PC-3 (cell line): ENCODE measurements at regions not wholly inside any gene's neighbourhood (a gene's known extent, or its start where the extent isn't known, plus 50 kb on each side); places are given as distances from the start of the nearest gene placed in this dataset.

ENCODE experiments used
- ATAC-seq: fragments of 200-7000 bp; cut with Tn5 transposase; 2 replicates; pipeline ENCODE4 v1.9.1; 2020; ENCODE audit warnings: mild to moderate bottlenecking, moderate library complexity
- BruUV-seq: library from RNA; stranded (reverse); fragments of 400-500 nt; replicated peaks from 2 replicates; lab custom pipeline; 2021; lab: Mats Ljungman, UMichigan
- CTCF ChIA-PET: fragments of 300-600 bp; sonication (Branson Sonifier 250); formaldehyde crosslinking; loops from one replicate; lab custom pipeline; 2022; ENCODE audit warnings: antibody characterized with exemption; lab: Charles Lee
- POLR2A ChIA-PET: fragments of 300-600 bp; sonication (Branson Sonifier 250); formaldehyde crosslinking; loops from one replicate; lab custom pipeline; 2022; ENCODE audit warnings: antibody characterized with exemption; ENCODE audit not compliant: unreplicated experiment; lab: Charles Lee
- DNase-seq: peaks from one replicate; pipeline ENCODE4 v3.0.0-alpha.2; 2015
- H2AFZ ChIP-seq: fragments of 300-600 bp; sonication (generic); 2 replicates; pipeline ENCODE4 v1.6.0; 2016; ENCODE audit warnings: antibody characterized with exemption, low read length
- H3F3A ChIP-seq: fragments of 300-600 bp; sonication (generic); one replicate; pipeline ENCODE4 v1.6.0; 2017; ENCODE audit warnings: antibody characterized with exemption, low read length, control low read depth, mild to moderate bottlenecking; ENCODE audit not compliant: unreplicated experiment
- H3K27ac ChIP-seq: fragments of 300-600 bp; sonication (generic); 2 replicates; pipeline ENCODE4 v1.5.1; 2016; ENCODE audit warnings: mild to moderate bottlenecking, low read length
- H3K27me3 ChIP-seq: fragments of 300-600 bp; sonication (generic); 2 replicates; pipeline ENCODE4 v1.6.1; 2016; ENCODE audit warnings: low read length, mixed read lengths
- H3K36me3 ChIP-seq: fragments of 300-600 bp; sonication (generic); 2 replicates; pipeline ENCODE4 v1.6.1; 2016; ENCODE audit warnings: low read depth, mixed run types, low read length, mixed read lengths
- H3K4me1 ChIP-seq: fragments of 300-600 bp; sonication (generic); 2 replicates; pipeline ENCODE4 v1.5.1; 2016; ENCODE audit warnings: low read length; ENCODE audit not compliant: insufficient read depth
- H3K4me2 ChIP-seq: fragments of 300-600 bp; sonication (generic); 2 replicates; pipeline ENCODE4 v1.6.0; 2016; ENCODE audit warnings: low read length
- H3K4me3 ChIP-seq: fragments of 300-600 bp; sonication (generic); 2 replicates; pipeline ENCODE4 v1.5.1; 2016; ENCODE audit warnings: mild to moderate bottlenecking, low read length, mixed read lengths
- H3K79me2 ChIP-seq: fragments of 300-600 bp; sonication (generic); 2 replicates; pipeline ENCODE4 v1.6.1; 2017; ENCODE audit warnings: low read length, mixed read lengths
- H3K9ac ChIP-seq: fragments of 300-600 bp; sonication (generic); 2 replicates; pipeline ENCODE4 v1.6.0; 2016; ENCODE audit warnings: mild to moderate bottlenecking, low read length
- H3K9me2 ChIP-seq: fragments of 300-600 bp; sonication (generic); replicated peaks from 2 replicates; pipeline ENCODE4 v1.6.1; 2016; ENCODE audit warnings: mixed run types, low read length, mixed read lengths
- H3K9me3 ChIP-seq: fragments of 300-600 bp; sonication (generic); 2 replicates; pipeline ENCODE4 v1.6.1; 2016; ENCODE audit warnings: low read length, mixed read lengths
- H4K20me1 ChIP-seq: fragments of 300-600 bp; sonication (generic); 2 replicates; pipeline ENCODE4 v1.6.1; 2016; ENCODE audit warnings: low read length, mixed read lengths
- EZH2 ChIP-seq: fragments of 300-600 bp; sonication (generic); IDR thresholded peaks from one replicate; pipeline ENCODE4 v1.6.1; 2017; ENCODE audit warnings: antibody characterized with exemption, mild to moderate bottlenecking, low read length; ENCODE audit not compliant: unreplicated experiment
- EZH2phosphoT487 ChIP-seq: fragments of 300-600 bp; sonication (generic); IDR thresholded peaks from 2 replicates; pipeline ENCODE4 v1.6.1; 2018; ENCODE audit warnings: mild to moderate bottlenecking, antibody characterized with exemption, low read length, borderline replicate concordance
- intact Hi-C: fragments of 100-400 bp; cut with micrococcal nuclease; formaldehyde crosslinking; loops from 2 replicates; pipeline ENCODE4 v1.9.0; 2023
- TF ChIP-seq, protein P1 (sequence below): fragments of 300-600 bp; sonication (generic); conservative IDR thresholded peaks from 2 replicates; pipeline ENCODE4 v1.5.1; 2017; ENCODE audit warnings: antibody characterized with exemption, low read depth, mild to moderate bottlenecking, low read length

- Histone ChIP-seq H3K4me2 (no peak overlapping the region), H3K4me1 (no peaks in the 10 kb centered on the region), H2AFZ (no peak overlapping the region), H3K9me2 (no peaks in the 10 kb centered on the region), H3K27me3 (no peaks in the 10 kb centered on the region), H3K9ac (no peak overlapping the region), H3F3A (no peaks in the 10 kb centered on the region), H3K9me3 (no peaks in the 10 kb centered on the region), H3K4me3 (no peak overlapping the region), H4K20me1 (no peaks in the 10 kb centered on the region), H3K79me2 (no peaks in the 10 kb centered on the region), H3K27ac (no peak overlapping the region), H3K36me3 (no peaks in the 10 kb centered on the region)
- BruUV-seq = no TSS peak
- CTCF ChIA-PET = no interaction called here
- intact Hi-C loops = no loop called here
- no peak for ATAC-seq
- TF ChIP-seq, protein P1, sequence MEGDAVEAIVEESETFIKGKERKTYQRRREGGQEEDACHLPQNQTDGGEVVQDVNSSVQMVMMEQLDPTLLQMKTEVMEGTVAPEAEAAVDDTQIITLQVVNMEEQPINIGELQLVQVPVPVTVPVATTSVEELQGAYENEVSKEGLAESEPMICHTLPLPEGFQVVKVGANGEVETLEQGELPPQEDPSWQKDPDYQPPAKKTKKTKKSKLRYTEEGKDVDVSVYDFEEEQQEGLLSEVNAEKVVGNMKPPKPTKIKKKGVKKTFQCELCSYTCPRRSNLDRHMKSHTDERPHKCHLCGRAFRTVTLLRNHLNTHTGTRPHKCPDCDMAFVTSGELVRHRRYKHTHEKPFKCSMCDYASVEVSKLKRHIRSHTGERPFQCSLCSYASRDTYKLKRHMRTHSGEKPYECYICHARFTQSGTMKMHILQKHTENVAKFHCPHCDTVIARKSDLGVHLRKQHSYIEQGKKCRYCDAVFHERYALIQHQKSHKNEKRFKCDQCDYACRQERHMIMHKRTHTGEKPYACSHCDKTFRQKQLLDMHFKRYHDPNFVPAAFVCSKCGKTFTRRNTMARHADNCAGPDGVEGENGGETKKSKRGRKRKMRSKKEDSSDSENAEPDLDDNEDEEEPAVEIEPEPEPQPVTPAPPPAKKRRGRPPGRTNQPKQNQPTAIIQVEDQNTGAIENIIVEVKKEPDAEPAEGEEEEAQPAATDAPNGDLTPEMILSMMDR = no peak
- no peak for TF ChIP-seq EZH2
- no peak for TF ChIP-seq EZH2phosphoT487
- POLR2A ChIA-PET = no interaction called here
- no peak for DNase-seq
These were observed 140.4 kb upstream of the MBNL1 start for GRCh38 chr3:152128356-152128755.

DNA sequence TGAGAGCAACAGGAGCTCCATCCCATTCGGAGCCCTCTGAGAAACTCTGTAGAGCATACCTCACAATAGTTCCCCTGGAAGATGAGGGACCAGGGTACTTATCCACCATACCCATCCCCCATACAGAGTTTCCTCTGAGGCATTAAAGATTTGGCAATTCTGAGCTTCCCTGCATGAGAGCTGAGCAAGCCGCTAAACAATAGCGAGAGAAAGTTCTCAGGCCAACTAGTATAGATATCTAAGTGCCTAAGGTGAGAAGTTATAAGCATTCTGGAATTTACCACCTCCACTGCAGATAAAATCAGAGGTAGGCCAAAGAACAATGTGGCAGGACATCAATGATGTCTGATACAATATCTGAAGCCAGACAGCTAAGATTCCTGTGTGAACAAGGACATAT, 129.1 kb upstream of the MBNL1 start:
- no peak overlapping the region for H2AFZ ChIP-seq

DNA sequence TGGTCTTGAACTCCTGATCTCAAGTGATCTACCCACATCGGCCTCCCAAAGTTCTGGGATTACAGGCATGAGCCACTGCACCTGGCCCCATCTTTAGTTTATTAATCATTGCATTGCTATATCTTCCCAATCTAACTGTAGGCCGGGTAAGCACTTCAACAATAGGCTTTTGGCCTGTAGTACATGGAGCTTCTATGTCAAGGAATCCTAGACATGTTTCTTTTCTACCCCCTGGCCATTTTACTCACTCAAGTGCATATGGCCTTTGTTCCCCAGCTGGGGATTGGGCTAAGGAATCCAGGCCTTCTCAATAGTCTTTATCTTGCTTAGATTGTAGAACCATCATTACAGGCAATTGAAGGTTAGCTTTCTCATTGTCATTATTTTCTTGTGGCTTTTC, 122.3 kb upstream of the MBNL1 start:
- no TSS peak for BruUV-seq
- intact Hi-C loops = no loop called here
- TF ChIP-seq EZH2 (no peak), EZH2phosphoT487 (no peak)
- TF ChIP-seq, protein P1 = no peak
- Histone ChIP-seq H3K4me3 (no peak overlapping the region), H3F3A (no peaks in the 10 kb centered on the region), H3K36me3 (no peaks in the 10 kb centered on the region), H2AFZ (no peak overlapping the region), H3K4me2 (no peak overlapping the region), H3K9me3 (no peaks in the 10 kb centered on the region), H3K27me3 (no peaks in the 10 kb centered on the region), H4K20me1 (no peaks in the 10 kb centered on the region), H3K79me2 (no peaks in the 10 kb centered on the region), H3K9me2 (no peaks in the 10 kb centered on the region), H3K4me1 (peaks cover 14% of the 10 kb centered on the region), H3K9ac (no peak overlapping the region), H3K27ac (no peak overlapping the region)
- CTCF ChIA-PET = no interaction called here
- no peak for DNase-seq
- POLR2A ChIA-PET = interaction anchor here (0.6 kb wide), 1 partner anchor 13 kb away, joined by 9 read pairs; no protein-coding TSS in a partner anchor
- no peak for ATAC-seq

More for the DNA sequence above, 129.1 kb upstream of the MBNL1 start:
- CTCF ChIA-PET = no interaction called here
- TF ChIP-seq, protein P1 = no peak
- no peak for TF ChIP-seq EZH2
- no peak for TF ChIP-seq EZH2phosphoT487
- Histone ChIP-seq H3F3A (no peaks in the 10 kb centered on the region), H3K27me3 (no peaks in the 10 kb centered on the region), H3K4me2 (no peak overlapping the region), H3K4me1 (no peaks in the 10 kb centered on the region), H4K20me1 (no peaks in the 10 kb centered on the region), H3K9me2 (no peaks in the 10 kb centered on the region), H3K4me3 (no peak overlapping the region), H3K79me2 (no peaks in the 10 kb centered on the region), H3K27ac (no peak overlapping the region), H3K9me3 (no peaks in the 10 kb centered on the region), H3K36me3 (no peaks in the 10 kb centered on the region), H3K9ac (no peak overlapping the region)
- DNase-seq = no peak
- intact Hi-C loops = no loop called here
- BruUV-seq = no TSS peak
- no peak for ATAC-seq
- POLR2A ChIA-PET = no interaction called here
